ENCODE measurements at regions not wholly inside any gene's neighbourhood (a gene's known extent, or its start where the extent isn't known, plus 50 kb on each side); places are given as distances from the start of the nearest gene placed in this dataset.
A peak's percentile ranks its signal among the peaks of the same experiment; 100 is the strongest.

GRCh38 chr2:207418419-207418818 is 111.3 kb upstream of the CREB1 start:
- in situ Hi-C loops (cut with MboI) = no loop called here
- intact Hi-C loops (cut with micrococcal nuclease) = no loop called here
- no peak overlapping the region for H3K4me3 ChIP-seq
- POLR2A ChIA-PET = interaction anchor here (0.5 to 2.1 kb wide), 4 partner anchors 11 to 410 kb away, joined by 3 to 6 read pairs (median 3); no protein-coding TSS in a partner anchor
- H3K9me1 ChIP-seq (ENCODE audit: control insufficient read depth, insufficient read depth, low read length) = no peaks in the 10 kb centered on the region
- WGBS (ENCODE audit: insufficient coverage, low coverage, missing lambda C conversion rate) = 23% methylated on average over 4 of the region's 4 CpGs
- no peak overlapping the region; the same call in 2 of the 3 replicates for H3K27ac ChIP-seq (ENCODE audit: extremely low read depth, low read depth, low read length)
- H2AFZ ChIP-seq (ENCODE audit: low read depth, low read length) = no peak overlapping the region
- no peaks in the 10 kb centered on the region; the same call in 2 of the 3 replicates for H3K36me3 ChIP-seq (ENCODE audit: control insufficient read depth, insufficient read depth, low read length)
- H3K4me1 ChIP-seq (replicated peaks in 1 of 2; ENCODE audit: control insufficient read depth in 2 of 2, insufficient read depth in 2 of 2, low read length in 2 of 2) = peaks cover 4 to 43% of the 10 kb centered on the region in 2 experiments; a peak in 3 of 5 replicates
- no TSS peak for BruUV-seq (replicated peaks)
- no peaks in the 10 kb centered on the region for H4K20me1 ChIP-seq (replicated peaks; ENCODE audit: control insufficient read depth, insufficient read depth, low read length)
- no peak overlapping the region for H3K9ac ChIP-seq (ENCODE audit: insufficient read depth in 1 of 2, low read depth in 2 of 2, low read length in 2 of 2)
- TF ChIP-seq C11orf30 (IDR thresholded peaks at IDR 0.05; ENCODE audit: low read depth) (peak; percentile 42; the same call in 1 of the 2 replicates), NBN (IDR thresholded peaks at IDR 0.05; ENCODE audit: low read depth) (no peak), ZNF316 (IDR thresholded peaks at IDR 0.05) (peak; percentile 64)
- no peak for DNase-seq (ENCODE audit: extremely low read depth in 1 of 4, low spot score in 3 of 4)
- CTCF ChIA-PET (ENCODE audit: low intra/inter-chr PET ratio) = no interaction called here
- no peak for ATAC-seq
- no peaks in the 10 kb centered on the region; the same call in 1 of the 2 replicates for H3K9me3 ChIP-seq (replicated peaks; ENCODE audit: control insufficient read depth, insufficient read depth, low read depth, low read length)
- no peaks in the 10 kb centered on the region for H3K79me2 ChIP-seq (ENCODE audit: control insufficient read depth, insufficient read depth, low read length)
- H3K4me2 ChIP-seq (ENCODE audit: insufficient read depth, low read length) = no peak overlapping the region
- H3K27me3 ChIP-seq (ENCODE audit: control insufficient read depth in 2 of 2, insufficient read depth in 2 of 2, low read length in 2 of 2) = no peaks in the 10 kb centered on the region
- FAIRE-seq = no peak

- FAIRE-seq (no peak), ATAC-seq (no peak), DNase-seq (ENCODE audit: extremely low read depth in 1 of 4, low spot score in 3 of 4) (no peak)
- 51% methylated on average over 4 of the region's 4 CpGs for WGBS (ENCODE audit: insufficient coverage, low coverage, missing lambda C conversion rate)
- Histone ChIP-seq H3K9me1 (ENCODE audit: control insufficient read depth, insufficient read depth, low read length) (no peaks in the 10 kb centered on the region), H3K79me2 (ENCODE audit: control insufficient read depth, insufficient read depth, low read length) (no peaks in the 10 kb centered on the region), H3K36me3 (ENCODE audit: control insufficient read depth, insufficient read depth, low read length) (no peaks in the 10 kb centered on the region; the same call in 2 of the 3 replicates), H2AFZ (ENCODE audit: low read depth, low read length) (peak overlapping the region; percentile 62), H3K4me3 (no peak overlapping the region), H4K20me1 (replicated peaks; ENCODE audit: control insufficient read depth, insufficient read depth, low read length) (no peaks in the 10 kb centered on the region), H3K9me3 (replicated peaks; ENCODE audit: control insufficient read depth, insufficient read depth, low read depth, low read length) (no peaks in the 10 kb centered on the region; the same call in 1 of the 2 replicates), H3K27ac (ENCODE audit: extremely low read depth, low read depth, low read length) (no peak overlapping the region), H3K4me2 (ENCODE audit: insufficient read depth, low read length) (no peak overlapping the region), H3K4me1 (replicated peaks in 1 of 2; ENCODE audit: control insufficient read depth in 2 of 2, insufficient read depth in 2 of 2, low read length in 2 of 2) (peaks cover 4 to 45% of the 10 kb centered on the region in 2 experiments; a peak in 3 of 5 replicates), H3K27me3 (ENCODE audit: control insufficient read depth in 2 of 2, insufficient read depth in 2 of 2, low read length in 2 of 2) (no peaks in the 10 kb centered on the region), H3K9ac (ENCODE audit: insufficient read depth in 1 of 2, low read depth in 2 of 2, low read length in 2 of 2) (no peak overlapping the region)
- no TSS peak for BruUV-seq (replicated peaks)
- POLR2A ChIA-PET = interaction anchor here (0.5 to 2.1 kb wide), 3 partner anchors 12 to 409 kb away, joined by 3 to 6 read pairs (median 3); no protein-coding TSS in a partner anchor
- CTCF ChIA-PET (ENCODE audit: low intra/inter-chr PET ratio) = no interaction called here
- in situ Hi-C loops (cut with MboI) = no loop called here
- TF ChIP-seq ZNF592 (IDR thresholded peaks at IDR 0.05) = 0 out of 2 replicates have a peak, but pooled peaks have one; percentile 32
- TF ChIP-seq PPARD (CRISPR knock-in tag; IDR thresholded peaks at IDR 0.05) = no peak
- TF ChIP-seq TAF7 (tag; IDR thresholded peaks at IDR 0.05) = no peak
- intact Hi-C loops (cut with micrococcal nuclease) = no loop called here
Measured at GRCh38 chr2:207419331-207419730, 110.4 kb upstream of the CREB1 start.

All from K562 (cell line).